GM12801 (cell line): ENCODE measurements at regions not wholly inside any gene's neighbourhood (a gene's known extent, or its start where the extent isn't known, plus 50 kb on each side); places are given as distances from the start of the nearest gene placed in this dataset.

ENCODE experiments used
- CTCF ChIP-seq: IDR thresholded peaks from one replicate; pipeline ENCODE4 v1.5.1; 2011; ENCODE audit warnings: control low read depth; ENCODE audit not compliant: insufficient read length; ENCODE audit errors: extremely low read depth

GRCh38 chr11:129618046-129618569 is 197.5 kb upstream of the TMEM45B start:
- TF ChIP-seq CTCF = no peak

- TF ChIP-seq CTCF = no peak
Measured at GRCh38 chr11:129620237-129621104, 195.2 kb upstream of the TMEM45B start.

GRCh38 chr11:129625930-129626329 is 189.7 kb upstream of the TMEM45B start:
- TF ChIP-seq CTCF = no peak

GRCh38 chr11:129631201-129631600 is 184.4 kb upstream of the TMEM45B start:
- no peak for TF ChIP-seq CTCF

GRCh38 chr11:129636926-129637325 is 178.7 kb upstream of the TMEM45B start:
- no peak for TF ChIP-seq CTCF

GRCh38 chr11:129637473-129637872 is 178.2 kb upstream of the TMEM45B start:
- TF ChIP-seq CTCF = no peak

GRCh38 chr11:129637983-129638776 is 177.5 kb upstream of the TMEM45B start:
- no peak for TF ChIP-seq CTCF
